Choroid plexus epithelial cell (primary cell): ENCODE measurements at regions not wholly inside any gene's neighbourhood (a gene's known extent, or its start where the extent isn't known, plus 50 kb on each side); places are given as distances from the start of the nearest gene placed in this dataset.

Experiments used
- DNase-seq: peaks from one replicate; pipeline ENCODE4 v3.0.0-alpha.2; 2010; ENCODE audit warnings: low read depth
- H3K4me3 ChIP-seq: 2 replicates; pipeline ENCODE4 v1.5.1; 2011; ENCODE audit warnings: low read depth, mild to moderate bottlenecking, control low read depth, low read length, moderate library complexity
- TF ChIP-seq, protein P1 (sequence below): conservative IDR thresholded peaks from 2 replicates; pipeline ENCODE4 v1.5.1; 2011; ENCODE audit warnings: low read depth, mild to moderate bottlenecking, control low read depth, inconsistent platforms, low read length, moderate library complexity

DNA sequence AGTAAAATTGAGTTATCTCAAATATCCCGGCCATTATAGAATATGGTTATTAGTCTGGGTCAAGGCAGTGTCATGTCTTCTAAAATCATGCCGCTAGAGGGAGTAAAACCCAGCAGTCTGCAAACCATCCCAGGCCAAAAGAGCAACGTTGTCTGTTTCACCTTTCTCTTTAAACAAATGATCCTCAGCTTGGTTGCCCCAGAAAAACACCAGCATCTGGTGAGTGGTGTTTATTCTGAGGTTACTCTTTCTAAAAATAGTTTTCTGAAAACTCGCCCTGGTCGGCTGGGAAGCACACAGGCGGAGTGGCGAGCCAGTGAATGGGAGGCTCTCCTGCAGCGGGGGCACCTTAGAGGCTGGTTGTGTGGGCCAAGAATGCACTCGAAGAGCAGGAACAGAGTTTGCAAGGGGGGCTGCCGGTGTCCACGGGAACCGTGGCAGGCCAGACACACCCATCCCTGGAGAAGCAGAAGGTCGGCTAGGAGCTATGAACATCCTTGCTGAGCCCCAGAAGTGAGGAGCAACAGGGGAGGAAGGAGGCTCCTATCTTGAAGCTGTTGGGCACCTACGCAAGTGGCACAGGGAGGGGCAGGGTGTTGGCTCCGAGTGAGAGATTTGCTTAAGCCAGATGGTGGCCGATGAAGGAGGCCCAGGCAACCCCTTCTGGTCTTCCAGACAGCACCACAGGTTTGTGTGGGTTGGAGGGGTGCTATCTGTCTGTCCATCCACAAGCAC lies 297.1 kb downstream of the ETS1 start:
- peak; percentile 96 for DNase-seq
- no peak overlapping the region for H3K4me3 ChIP-seq
- TF ChIP-seq, protein P1, sequence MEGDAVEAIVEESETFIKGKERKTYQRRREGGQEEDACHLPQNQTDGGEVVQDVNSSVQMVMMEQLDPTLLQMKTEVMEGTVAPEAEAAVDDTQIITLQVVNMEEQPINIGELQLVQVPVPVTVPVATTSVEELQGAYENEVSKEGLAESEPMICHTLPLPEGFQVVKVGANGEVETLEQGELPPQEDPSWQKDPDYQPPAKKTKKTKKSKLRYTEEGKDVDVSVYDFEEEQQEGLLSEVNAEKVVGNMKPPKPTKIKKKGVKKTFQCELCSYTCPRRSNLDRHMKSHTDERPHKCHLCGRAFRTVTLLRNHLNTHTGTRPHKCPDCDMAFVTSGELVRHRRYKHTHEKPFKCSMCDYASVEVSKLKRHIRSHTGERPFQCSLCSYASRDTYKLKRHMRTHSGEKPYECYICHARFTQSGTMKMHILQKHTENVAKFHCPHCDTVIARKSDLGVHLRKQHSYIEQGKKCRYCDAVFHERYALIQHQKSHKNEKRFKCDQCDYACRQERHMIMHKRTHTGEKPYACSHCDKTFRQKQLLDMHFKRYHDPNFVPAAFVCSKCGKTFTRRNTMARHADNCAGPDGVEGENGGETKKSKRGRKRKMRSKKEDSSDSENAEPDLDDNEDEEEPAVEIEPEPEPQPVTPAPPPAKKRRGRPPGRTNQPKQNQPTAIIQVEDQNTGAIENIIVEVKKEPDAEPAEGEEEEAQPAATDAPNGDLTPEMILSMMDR = peak; percentile 87

DNA sequence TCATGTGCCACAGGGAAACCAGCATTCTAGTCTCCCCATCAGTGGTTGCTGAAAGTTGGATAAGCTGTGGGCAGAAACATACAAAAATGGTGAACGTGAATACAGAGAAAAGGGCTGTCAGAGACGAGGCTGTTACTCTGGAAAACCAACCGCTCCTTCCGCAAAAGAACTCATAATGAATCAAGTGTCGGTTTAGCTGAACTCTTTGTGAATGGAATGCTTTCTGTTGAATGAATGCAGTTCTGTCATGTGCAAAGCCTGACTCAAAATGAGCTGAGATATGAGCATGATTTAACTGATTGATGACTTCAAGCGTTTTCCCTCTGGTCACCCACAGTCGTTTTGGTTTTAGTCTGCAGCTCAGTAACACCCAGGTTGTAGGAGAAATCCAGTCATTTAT lies 298.3 kb downstream of the ETS1 start:
- DNase-seq = no peak
- no peak overlapping the region for H3K4me3 ChIP-seq
- TF ChIP-seq, protein P1 = no peak

DNA sequence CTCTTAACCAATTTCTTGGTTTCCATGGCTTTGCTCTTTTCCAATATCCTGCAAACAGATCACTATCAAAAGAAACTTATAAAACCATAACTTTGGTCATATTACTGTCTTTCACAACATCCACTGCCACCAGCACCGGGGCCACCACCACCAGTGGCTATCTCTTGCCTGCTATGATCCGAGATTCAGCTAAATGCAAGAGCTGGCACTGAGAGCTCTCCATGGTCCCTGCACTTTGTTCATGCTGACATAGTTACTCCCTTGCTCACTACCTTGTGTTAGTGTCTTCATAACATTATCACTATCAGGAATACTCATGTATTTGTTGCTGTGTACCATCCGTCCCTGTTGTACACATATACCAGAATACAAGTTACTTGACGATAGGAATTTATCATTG lies 299.0 kb downstream of the ETS1 start:
- no peak for DNase-seq
- TF ChIP-seq, protein P1 = no peak
- H3K4me3 ChIP-seq = no peak overlapping the region

DNA sequence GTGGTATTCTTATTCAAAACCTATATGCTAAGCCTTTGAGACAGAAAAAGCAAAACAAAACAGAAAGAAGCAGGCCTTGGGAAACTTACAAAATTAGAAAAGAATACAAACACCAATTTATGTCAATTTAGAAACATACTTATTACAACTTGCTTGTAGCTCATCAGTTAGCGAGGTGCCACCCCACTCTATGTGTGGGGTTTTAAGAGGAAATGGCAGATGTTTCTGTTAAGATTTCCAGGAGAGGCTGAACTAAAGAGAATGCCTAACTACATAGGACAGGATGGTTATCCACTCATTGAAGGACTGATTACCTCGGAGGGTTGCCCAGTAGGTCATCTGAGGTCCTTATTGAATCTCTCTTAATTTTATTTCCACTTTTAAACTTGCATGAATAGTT lies 302.0 kb downstream of the ETS1 start:
- DNase-seq = no peak
- TF ChIP-seq, protein P1 = no peak
- no peak overlapping the region for H3K4me3 ChIP-seq

DNA sequence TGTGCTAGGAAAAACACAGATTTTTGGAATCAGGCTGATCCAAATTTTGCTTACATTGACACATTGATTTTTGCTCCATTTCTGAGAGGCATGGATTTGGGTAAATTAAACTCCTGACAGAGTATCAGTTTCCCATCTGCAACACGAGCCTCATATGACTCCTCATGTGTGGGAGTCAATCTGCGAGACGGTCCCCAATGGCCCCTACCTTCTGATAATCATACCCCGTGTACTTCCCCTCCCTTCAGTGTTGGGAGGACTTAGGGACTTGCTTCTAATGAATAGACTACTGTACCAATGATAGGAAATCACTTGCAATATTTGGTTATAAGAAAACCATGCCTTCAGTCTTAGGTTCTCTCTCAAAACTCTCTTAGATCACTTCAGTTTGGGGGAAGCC lies 302.7 kb downstream of the ETS1 start:
- H3K4me3 ChIP-seq = no peak overlapping the region
- no peak for DNase-seq
- TF ChIP-seq, protein P1 = no peak

DNA sequence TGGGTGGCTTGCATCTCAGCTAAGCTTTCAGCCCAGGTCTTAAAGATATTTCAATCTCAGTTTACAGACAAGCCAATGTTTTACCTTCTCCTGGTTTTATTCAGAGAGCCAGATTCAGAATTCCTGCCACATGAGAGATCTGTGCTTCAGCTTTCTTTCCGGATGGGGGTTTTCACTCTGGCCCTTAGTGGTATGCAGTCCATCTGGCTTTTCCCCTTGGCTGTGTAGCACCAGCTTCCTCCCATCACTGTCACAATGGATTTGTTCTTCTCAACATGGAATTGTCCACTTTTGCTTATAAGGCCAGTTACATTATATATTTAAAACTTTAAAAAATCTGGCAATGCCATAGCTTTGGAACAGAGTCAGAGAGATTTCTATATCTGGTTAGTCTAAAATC lies 303.9 kb downstream of the ETS1 start:
- TF ChIP-seq, protein P1 = no peak
- no peak for DNase-seq

DNA sequence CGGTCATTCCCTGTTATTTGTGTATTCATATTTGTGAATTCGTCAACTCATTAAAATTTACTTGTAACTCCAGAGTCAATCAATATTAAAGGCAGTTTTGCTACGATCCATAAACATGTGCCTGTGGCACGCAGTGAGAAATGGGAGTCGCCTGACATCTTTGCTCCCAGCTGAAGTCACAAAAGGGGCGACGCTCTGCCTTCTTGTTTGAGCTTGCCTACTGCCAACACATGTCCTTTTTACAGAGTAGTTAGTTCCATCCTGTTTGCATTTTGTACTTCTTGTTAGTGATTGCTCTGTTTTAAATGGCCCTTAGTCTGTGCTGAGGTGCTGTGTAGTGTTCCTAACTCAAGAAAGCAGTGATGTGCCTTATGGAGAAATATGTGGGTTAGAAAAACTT lies 305.3 kb downstream of the ETS1 start:
- no peak overlapping the region for H3K4me3 ChIP-seq
- TF ChIP-seq, protein P1 = no peak
- no peak for DNase-seq

More for the DNA sequence above, 303.9 kb downstream of the ETS1 start:
- H3K4me3 ChIP-seq = no peak overlapping the region
